HEK293 (cell line): ENCODE measurements at regions not wholly inside any gene's neighbourhood (a gene's known extent, or its start where the extent isn't known, plus 50 kb on each side); places are given as distances from the start of the nearest gene placed in this dataset.
"Not testable (repeated sequence)": the region's sequence is repeated elsewhere in the genome, so short reads cannot be mapped to it uniquely, and the experiment has no call there.

Experiments
- CTCF ChIA-PET: fragments of 350-600 bp; formaldehyde crosslinking; extraction: SDS; loops from one replicate; lab custom pipeline; 2021; ENCODE audit warnings: antibody characterized with exemption; lab: Yijun Ruan, JAX
- POLR2A ChIA-PET: fragments of 300-600 bp; formaldehyde crosslinking; extraction: SDS; loops from one replicate; lab custom pipeline; 2020; ENCODE audit warnings: antibody characterized with exemption, inconsistent platforms; lab: Yijun Ruan, JAX
- H3K27ac ChIP-seq: fragments of 200-500 bp; sonication (Bioruptor generic); 2 replicates; pipeline ENCODE4 v1.5.1; 2014; ENCODE audit warnings: low read depth, low read length, control low read depth, inconsistent platforms; ENCODE audit errors: extremely low read depth
- H3K36me3 ChIP-seq, 2 experiments: fragments of 200-500 bp in 1 of 2; sonication (Bioruptor generic) in 1 of 2; 1 replicate in 1 of 2; 2 replicates in 1 of 2; pipeline ENCODE4 v1.5.1; 2014 to 2017; ENCODE audit warnings: inconsistent platforms in 2 of 2, low read length in 2 of 2; ENCODE audit not compliant: control insufficient read depth in 2 of 2, insufficient read depth in 1 of 2
- H3K4me1 ChIP-seq: fragments of 200-500 bp; sonication (Bioruptor generic); 2 replicates; pipeline ENCODE4 v1.5.1; 2014; ENCODE audit warnings: mild to moderate bottlenecking, low read length, inconsistent platforms; ENCODE audit not compliant: control insufficient read depth, insufficient read depth
- H3K4me3 ChIP-seq: 2 replicates; pipeline ENCODE4 v1.5.1; 2011; ENCODE audit warnings: low read depth, mild to moderate bottlenecking, control low read depth, low read length, moderate library complexity
- H3K9me3 ChIP-seq: fragments of 200-500 bp; sonication (Bioruptor generic); 2 replicates; pipeline ENCODE4 v1.5.1; 2014; ENCODE audit warnings: low read depth, low read length, inconsistent platforms; ENCODE audit not compliant: control insufficient read depth, insufficient read depth
- BCL6B ChIP-seq: fragments of 450-650 bp; formaldehyde crosslinking; IDR thresholded peaks from 2 replicates; pipeline ENCODE4 v1.5.1; 2017; ENCODE audit warnings: missing biosample characterization, missing genetic modification characterization
- KLF16 ChIP-seq: fragments of 450-650 bp; formaldehyde crosslinking; IDR thresholded peaks from 2 replicates; pipeline ENCODE4 v1.5.1; 2017; ENCODE audit warnings: missing biosample characterization, missing genetic modification characterization
- PRDM2 ChIP-seq: fragments of 450-650 bp; formaldehyde crosslinking; IDR thresholded peaks from 2 replicates; pipeline ENCODE4 v1.5.1; 2016; ENCODE audit warnings: missing biosample characterization, missing genetic modification characterization, borderline replicate concordance
- ZNF138 ChIP-seq: fragments of 450-650 bp; formaldehyde crosslinking; IDR thresholded peaks from 2 replicates; pipeline ENCODE4 v1.5.1; 2016; ENCODE audit warnings: missing biosample characterization, missing genetic modification characterization, borderline replicate concordance
- ZNF146 ChIP-seq: fragments of 450-650 bp; formaldehyde crosslinking; IDR thresholded peaks from 2 replicates; pipeline ENCODE4 v1.5.1; 2016; ENCODE audit warnings: missing biosample characterization, missing genetic modification characterization
- ZNF19 ChIP-seq: fragments of 450-650 bp; formaldehyde crosslinking; IDR thresholded peaks from 2 replicates; pipeline ENCODE4; 2016; ENCODE audit warnings: missing biosample characterization, missing genetic modification characterization, low read depth
- ZNF214 ChIP-seq: fragments of 450-650 bp; formaldehyde crosslinking; IDR thresholded peaks from 2 replicates; pipeline ENCODE4 v1.5.1; 2017; ENCODE audit warnings: missing biosample characterization, mild to moderate bottlenecking, missing genetic modification characterization, borderline replicate concordance
- ZNF26 ChIP-seq: fragments of 450-650 bp; formaldehyde crosslinking; IDR thresholded peaks from 2 replicates; pipeline ENCODE4 v1.5.1; 2016; ENCODE audit warnings: missing biosample characterization, missing genetic modification characterization
- ZNF280C ChIP-seq: fragments of 450-650 bp; formaldehyde crosslinking; IDR thresholded peaks from 2 replicates; pipeline ENCODE4 v1.5.1; 2016; ENCODE audit warnings: missing biosample characterization, missing genetic modification characterization
- ZNF37A ChIP-seq: fragments of 450-650 bp; IDR thresholded peaks from 2 replicates; pipeline ENCODE4 v1.5.1; 2018; ENCODE audit warnings: missing biosample characterization, missing genetic modification characterization
- ZNF426 ChIP-seq: fragments of 450-650 bp; formaldehyde crosslinking; IDR thresholded peaks from 2 replicates; pipeline ENCODE4 v1.5.1; 2017; ENCODE audit warnings: missing biosample characterization, missing genetic modification characterization, mild to moderate bottlenecking, inconsistent platforms, moderate library complexity
- ZNF513 ChIP-seq: fragments of 450-650 bp; IDR thresholded peaks from 2 replicates; pipeline ENCODE4 v1.5.1; 2018; ENCODE audit warnings: missing biosample characterization, missing genetic modification characterization
- ZNF521 ChIP-seq: fragments of 450-650 bp; formaldehyde crosslinking; IDR thresholded peaks from 2 replicates; pipeline ENCODE4 v1.5.1; 2017; ENCODE audit warnings: missing biosample characterization, mild to moderate bottlenecking, missing genetic modification characterization
- ZNF621 ChIP-seq: fragments of 450-650 bp; formaldehyde crosslinking; IDR thresholded peaks from 2 replicates; pipeline ENCODE4 v1.5.1; 2017; ENCODE audit warnings: missing biosample characterization, missing genetic modification characterization
- ZNF660 ChIP-seq: fragments of 450-650 bp; IDR thresholded peaks from 2 replicates; pipeline ENCODE4 v1.5.1; 2018; ENCODE audit warnings: missing biosample characterization, mild to moderate bottlenecking, missing genetic modification characterization
- ZNF677 ChIP-seq: fragments of 450-650 bp; IDR thresholded peaks from 2 replicates; pipeline ENCODE4 v1.5.0; 2018; ENCODE audit warnings: missing biosample characterization, mild to moderate bottlenecking, missing genetic modification characterization, moderate library complexity
- ZSCAN4 ChIP-seq: fragments of 450-650 bp; formaldehyde crosslinking; IDR thresholded peaks from 2 replicates; pipeline ENCODE4 v1.5.1; 2017; ENCODE audit warnings: missing biosample characterization, missing genetic modification characterization

- TF ChIP-seq ZSCAN4 (tag by site-specific recombination) (no peak), ZNF426 (tag by site-specific recombination) (no peak)
- POLR2A ChIA-PET, result no interaction called here
- CTCF ChIA-PET, result no interaction called here
Observed at GRCh38 chr5:39755452-39755851, 330.7 kb upstream of the DAB2 start.

GRCh38 chr5:39753747-39754146 is 329.0 kb upstream of the DAB2 start:
- H3K27ac ChIP-seq, H3K4me3 ChIP-seq, H3K36me3 ChIP-seq, POLR2A ChIA-PET, CTCF ChIA-PET, H3K9me3 ChIP-seq, H3K4me1 ChIP-seq: not testable (repeated sequence)
- peak; percentile 79 for TF ChIP-seq ZNF146 (tag by site-specific recombination)

More at GRCh38 chr5:39755452-39755851, 330.7 kb upstream of the DAB2 start:
- H3K27ac ChIP-seq, result no peak overlapping the region
- no peaks in the 10 kb centered on the region for H3K36me3 ChIP-seq
- no peak overlapping the region for H3K4me3 ChIP-seq
- no peaks in the 10 kb centered on the region; the same call in 1 of the 2 replicates for H3K9me3 ChIP-seq
- H3K4me1 ChIP-seq, result no peaks in the 10 kb centered on the region

- Histone ChIP-seq H3K4me1 (no peaks in the 10 kb centered on the region), H3K36me3 (no peaks in the 10 kb centered on the region), H3K9me3 (no peaks in the 10 kb centered on the region; the same call in 1 of the 2 replicates), H3K27ac (no peak overlapping the region), H3K4me3 (no peak overlapping the region)
- ChIA-PET POLR2A (no interaction called here), CTCF (interaction anchor here (0.6 kb wide), 1 partner anchor 9 kb away, joined by 3 read pairs; no protein-coding TSS in a partner anchor)
- no peak for TF ChIP-seq ZNF513 (tag by site-specific recombination)
- no peak for TF ChIP-seq ZNF677 (tag by site-specific recombination)
- TF ChIP-seq BCL6B (tag by site-specific recombination), result no peak
- TF ChIP-seq ZNF138 (tag by site-specific recombination), result no peak
- no peak for TF ChIP-seq ZNF280C (tag by site-specific recombination)
- no peak for TF ChIP-seq ZNF37A (tag by site-specific recombination)
- no peak for TF ChIP-seq ZNF26 (tag by site-specific recombination)
- no peak for TF ChIP-seq ZNF214
- TF ChIP-seq PRDM2 (tag by site-specific recombination), result no peak
- no peak for TF ChIP-seq KLF16 (tag by site-specific recombination)
- TF ChIP-seq ZNF19 (tag by site-specific recombination), result no peak
- no peak for TF ChIP-seq ZNF521 (tag by site-specific recombination)
- no peak for TF ChIP-seq ZNF621 (tag by site-specific recombination)
- TF ChIP-seq ZNF660 (tag by site-specific recombination), result no peak
Observed at GRCh38 chr5:39750661-39751060, 325.9 kb upstream of the DAB2 start.
